ENCODE measurements at regions not wholly inside any gene's neighbourhood (a gene's known extent, or its start where the extent isn't known, plus 50 kb on each side); places are given as distances from the start of the nearest gene placed in this dataset.

GRCh38 chr9:73532985-73533384, 381.3 kb downstream of the ANXA1 start:
- no peak for TF ChIP-seq CTCF (conservative IDR thresholded peaks at IDR 0.05)
- no peak for TF ChIP-seq ZFX (IDR thresholded peaks at IDR 0.05)

Data from C4-2B (cell line).